Adipose tissue (tissue), 3 donors: ENCODE measurements at regions not wholly inside any gene's neighbourhood (a gene's known extent, or its start where the extent isn't known, plus 50 kb on each side); places are given as distances from the start of the nearest gene placed in this dataset.

Experiments used
- H3K27ac ChIP-seq: one replicate; pipeline ENCODE4 v1.5.1; 2013; ENCODE audit warnings: low read depth, low read length
- WGBS, 3 donors: extraction: QIAGEN DNeasy Blood & Tissue Kit; methylation state at CpG; one replicate each; pipeline ENCODE4 v1.1.7; 2013; 5-methylcytosine and 5-hydroxymethylcytosine counted together
- donor health status: healthy with polysubstance abuse.
- donor health status: Bipolar disorder and iron deficiency.
- donor health status: healthy.

GRCh38 chr5:157924931-157925729 is 66.2 kb upstream of the CLINT1 start:
- H3K27ac ChIP-seq = no peak overlapping the region
- 80 to 83% (median 83%) methylated on average over 8 of the region's 8 CpGs for WGBS, 3 donors

- no peak overlapping the region for H3K27ac ChIP-seq
- WGBS, 3 donors = 71 to 85% (median 78%) methylated on average over 2 of the region's 2 CpGs
Measured at GRCh38 chr5:157924490-157924889, 65.5 kb upstream of the CLINT1 start.

- H3K27ac ChIP-seq = no peak overlapping the region
- 86 to 92% (median 86%) methylated on average over 3 of the region's 3 CpGs for WGBS, 3 donors
Measured at GRCh38 chr5:157923765-157924164, 64.8 kb upstream of the CLINT1 start.

GRCh38 chr5:157922026-157922425 is 63.1 kb upstream of the CLINT1 start:
- no peak overlapping the region for H3K27ac ChIP-seq
- 97 to 100% (median 99%) methylated on average over 4 of the region's 4 CpGs for WGBS, 3 donors

GRCh38 chr5:157920828-157921170 is 61.9 kb upstream of the CLINT1 start:
- H3K27ac ChIP-seq = no peak overlapping the region
- WGBS, 3 donors = 87 to 97% (median 93%) methylated on average over 3 of the region's 3 CpGs

GRCh38 chr5:157918811-157919742 is 60.1 kb upstream of the CLINT1 start:
- no peak overlapping the region for H3K27ac ChIP-seq
- 36 to 51% (median 37%) methylated on average over 19 of the region's 19 CpGs for WGBS, 3 donors

- WGBS, 3 donors = 71 to 75% (median 71%) methylated on average over 8 of the region's 8 CpGs
- no peak overlapping the region for H3K27ac ChIP-seq
Measured at GRCh38 chr5:157917899-157918809, 59.2 kb upstream of the CLINT1 start.

- no peak overlapping the region for H3K27ac ChIP-seq
Measured at GRCh38 chr5:157917491-157917890, 58.5 kb upstream of the CLINT1 start.

- WGBS, 3 donors = 4 to 41% (median 20%) methylated on average over 4 of the region's 4 CpGs
- H3K27ac ChIP-seq = no peak overlapping the region
Measured at GRCh38 chr5:157915638-157916037, 56.7 kb upstream of the CLINT1 start.

GRCh38 chr5:157914151-157914788 is 55.3 kb upstream of the CLINT1 start:
- H3K27ac ChIP-seq = no peak overlapping the region
- 66 to 93% (median 87%) methylated on average over 7 of the region's 7 CpGs for WGBS, 3 donors

- WGBS, 3 donors = 69 to 83% (median 69%) methylated on average over 2 of the region's 2 CpGs
- H3K27ac ChIP-seq = no peak overlapping the region
Measured at GRCh38 chr5:157913575-157913974, 54.6 kb upstream of the CLINT1 start.

- no peak overlapping the region for H3K27ac ChIP-seq
- WGBS, 3 donors = 53 to 71% (median 67%) methylated on average over 10 of the region's 10 CpGs
Measured at GRCh38 chr5:157912621-157913325, 53.8 kb upstream of the CLINT1 start.

- 90 to 97% (median 95%) methylated on average over 12 of the region's 12 CpGs for WGBS, 3 donors
- H3K27ac ChIP-seq = no peak overlapping the region
Measured at GRCh38 chr5:157911568-157911967, 52.6 kb upstream of the CLINT1 start.
